Activated T-cell treated with anti-CD3 and anti-CD28 coated beads, Interleukin-2, amount 50 U/mL, for 24 hours (primary cell): ENCODE measurements at regions not wholly inside any gene's neighbourhood (a gene's known extent, or its start where the extent isn't known, plus 50 kb on each side); places are given as distances from the start of the nearest gene placed in this dataset.

Experiments used
- DNase-seq: peaks from one replicate; pipeline ENCODE4 v3.0.0-alpha.2; 2020
- H3K27ac Mint-ChIP-seq: 2 replicates; pipeline ENCODE4 v1.8.0; 2020; ENCODE audit warnings: mild to moderate bottlenecking, mixed read lengths
- H3K27me3 Mint-ChIP-seq: 2 replicates; pipeline ENCODE4 v1.8.0; 2020; ENCODE audit warnings: mixed read lengths
- H3K36me3 Mint-ChIP-seq: 2 replicates; pipeline ENCODE4 v1.8.0; 2020; ENCODE audit warnings: low read depth, mixed read lengths
- H3K4me1 Mint-ChIP-seq: 2 replicates; pipeline ENCODE4 v1.8.0; 2020; ENCODE audit warnings: low read depth, mixed read lengths
- H3K4me3 Mint-ChIP-seq: 2 replicates; pipeline ENCODE4 v1.8.0; 2020; ENCODE audit warnings: mild to moderate bottlenecking, moderate library complexity, mixed read lengths
- H3K9me3 Mint-ChIP-seq: 2 replicates; pipeline ENCODE4 v1.8.0; 2020; ENCODE audit warnings: mixed read lengths

- Mint-ChIP-seq H3K27ac (no peak overlapping the region), H3K4me1 (no peaks in the 10 kb centered on the region), H3K4me3 (no peak overlapping the region), H3K9me3 (no peaks in the 10 kb centered on the region), H3K27me3 (peaks cover 43% of the 10 kb centered on the region), H3K36me3 (no peaks in the 10 kb centered on the region)
- no peak for DNase-seq
Measured at GRCh38 chrX:151239751-151240150, 63.4 kb downstream of the GPR50 start.

GRCh38 chrX:151240237-151240636 lies 63.9 kb downstream of the GPR50 start:
- H3K9me3 Mint-ChIP-seq = no peaks in the 10 kb centered on the region
- H3K27ac Mint-ChIP-seq = no peak overlapping the region
- no peaks in the 10 kb centered on the region for H3K4me1 Mint-ChIP-seq
- H3K27me3 Mint-ChIP-seq = peaks cover 39% of the 10 kb centered on the region
- no peak for DNase-seq
- no peak overlapping the region for H3K4me3 Mint-ChIP-seq
- no peaks in the 10 kb centered on the region for H3K36me3 Mint-ChIP-seq

GRCh38 chrX:151268836-151269235 lies 92.5 kb downstream of the GPR50 start:
- H3K4me3 Mint-ChIP-seq = no peak overlapping the region
- no peaks in the 10 kb centered on the region for H3K36me3 Mint-ChIP-seq
- DNase-seq = no peak
- peaks cover 1% of the 10 kb centered on the region for H3K9me3 Mint-ChIP-seq
- no peaks in the 10 kb centered on the region for H3K4me1 Mint-ChIP-seq
- no peak overlapping the region for H3K27ac Mint-ChIP-seq
- peaks cover 31% of the 10 kb centered on the region for H3K27me3 Mint-ChIP-seq

- H3K27me3 Mint-ChIP-seq = peaks cover 21% of the 10 kb centered on the region
- H3K9me3 Mint-ChIP-seq = no peaks in the 10 kb centered on the region
- H3K4me3 Mint-ChIP-seq = no peak overlapping the region
- no peaks in the 10 kb centered on the region for H3K4me1 Mint-ChIP-seq
- no peak overlapping the region for H3K27ac Mint-ChIP-seq
- H3K36me3 Mint-ChIP-seq = no peaks in the 10 kb centered on the region
- DNase-seq = no peak
Measured at GRCh38 chrX:151279161-151279560, 102.8 kb downstream of the GPR50 start.

GRCh38 chrX:151287954-151288353 lies 109.1 kb upstream of the VMA21 start:
- H3K9me3 Mint-ChIP-seq = no peaks in the 10 kb centered on the region
- no peaks in the 10 kb centered on the region for H3K36me3 Mint-ChIP-seq
- H3K27me3 Mint-ChIP-seq = peaks cover 13% of the 10 kb centered on the region
- H3K27ac Mint-ChIP-seq = no peak overlapping the region
- no peak for DNase-seq
- H3K4me3 Mint-ChIP-seq = no peak overlapping the region
- H3K4me1 Mint-ChIP-seq = no peaks in the 10 kb centered on the region

GRCh38 chrX:151323054-151323453 lies 74.0 kb upstream of the VMA21 start:
- H3K4me3 Mint-ChIP-seq = no peak overlapping the region
- DNase-seq = no peak
- peaks cover 42% of the 10 kb centered on the region for H3K27me3 Mint-ChIP-seq
- H3K27ac Mint-ChIP-seq = no peak overlapping the region
- no peaks in the 10 kb centered on the region for H3K9me3 Mint-ChIP-seq
- no peaks in the 10 kb centered on the region for H3K4me1 Mint-ChIP-seq
- H3K36me3 Mint-ChIP-seq = no peaks in the 10 kb centered on the region

GRCh38 chrX:151336809-151337208 lies 60.2 kb upstream of the VMA21 start:
- H3K27me3 Mint-ChIP-seq = no peaks in the 10 kb centered on the region
- no peaks in the 10 kb centered on the region for H3K9me3 Mint-ChIP-seq
- no peak overlapping the region for H3K4me3 Mint-ChIP-seq
- DNase-seq = no peak
- H3K27ac Mint-ChIP-seq = no peak overlapping the region
- no peaks in the 10 kb centered on the region for H3K4me1 Mint-ChIP-seq
- H3K36me3 Mint-ChIP-seq = no peaks in the 10 kb centered on the region

- Mint-ChIP-seq H3K27me3 (peaks cover 64% of the 10 kb centered on the region), H3K4me1 (no peaks in the 10 kb centered on the region), H3K36me3 (no peaks in the 10 kb centered on the region), H3K4me3 (no peak overlapping the region), H3K9me3 (no peaks in the 10 kb centered on the region), H3K27ac (no peak overlapping the region)
- no peak for DNase-seq
Measured at GRCh38 chrX:151346931-151347543, 50.0 kb upstream of the VMA21 start.
